CD4-positive, alpha-beta T cell treated with Interleukin-4 for 1 hour (primary cell): ENCODE measurements at regions not wholly inside any gene's neighbourhood (a gene's known extent, or its start where the extent isn't known, plus 50 kb on each side); places are given as distances from the start of the nearest gene placed in this dataset.
"Not testable (repeated sequence)": the region's sequence is repeated elsewhere in the genome, so short reads cannot be mapped to it uniquely, and the experiment has no call there.

Experiments used
- DNase-seq, 2 donors: peaks; one replicate each; pipeline ENCODE4 v3.0.0-alpha.2; 2020 to 2022

DNA sequence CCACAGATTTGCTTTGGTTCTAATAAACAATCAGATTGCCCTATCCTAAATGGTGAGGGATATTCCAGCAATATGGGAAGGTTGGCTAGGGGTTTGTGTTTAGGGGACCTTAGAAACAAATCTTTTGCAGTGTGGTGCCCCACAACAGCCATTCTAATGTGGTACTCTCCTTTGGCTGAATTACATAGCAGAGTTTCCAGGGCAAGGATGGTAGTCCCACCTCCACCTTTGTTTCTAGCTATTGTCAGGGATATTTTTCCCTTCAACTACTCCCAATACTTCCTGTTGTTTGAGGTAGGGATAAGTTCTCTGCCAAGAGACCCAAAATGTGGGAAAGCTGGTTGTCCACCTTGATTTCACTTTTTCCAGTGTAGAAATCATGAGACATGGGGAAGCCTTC lies 494.7 kb upstream of the CHORDC1 start:
- DNase-seq: no peak

DNA sequence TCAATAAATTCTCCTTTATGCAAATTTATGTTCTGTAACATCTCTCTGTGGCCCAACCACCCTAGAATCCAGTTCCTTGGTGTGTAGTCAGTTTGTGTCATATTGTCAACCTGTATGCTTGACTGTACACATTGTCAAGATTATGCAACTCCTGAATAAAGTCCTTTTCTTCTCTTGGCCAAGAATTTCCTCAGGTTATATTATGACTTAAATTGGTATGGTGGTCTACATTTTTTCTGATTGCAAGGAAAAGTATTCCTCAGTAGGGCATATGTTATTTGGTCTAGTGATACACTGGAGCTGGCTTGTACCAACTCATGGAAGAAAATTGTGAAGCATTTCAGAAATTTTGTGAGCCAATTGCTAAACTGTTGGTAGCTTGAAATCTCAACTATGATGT lies 482.8 kb upstream of the CHORDC1 start:
- DNase-seq: no peak

DNA sequence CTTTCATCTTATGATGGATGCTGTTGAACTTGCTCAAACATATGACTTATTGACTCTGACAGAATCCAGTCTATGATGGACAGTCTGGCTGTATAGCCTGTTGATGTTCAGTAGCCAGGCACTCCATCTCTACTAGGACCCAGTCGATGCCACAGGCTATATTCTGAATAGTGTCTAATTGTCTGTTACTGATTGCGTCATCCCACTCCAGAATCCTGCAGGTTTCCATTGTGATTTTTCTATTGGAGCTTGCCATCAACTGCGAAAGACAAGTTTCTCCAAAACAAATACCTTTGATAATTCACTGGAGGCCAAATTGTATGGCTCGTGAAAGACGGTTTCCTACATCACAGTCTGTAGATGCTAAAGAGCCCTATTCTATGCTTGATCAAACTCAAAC lies 481.7 kb upstream of the CHORDC1 start:
- DNase-seq: no peak

DNA sequence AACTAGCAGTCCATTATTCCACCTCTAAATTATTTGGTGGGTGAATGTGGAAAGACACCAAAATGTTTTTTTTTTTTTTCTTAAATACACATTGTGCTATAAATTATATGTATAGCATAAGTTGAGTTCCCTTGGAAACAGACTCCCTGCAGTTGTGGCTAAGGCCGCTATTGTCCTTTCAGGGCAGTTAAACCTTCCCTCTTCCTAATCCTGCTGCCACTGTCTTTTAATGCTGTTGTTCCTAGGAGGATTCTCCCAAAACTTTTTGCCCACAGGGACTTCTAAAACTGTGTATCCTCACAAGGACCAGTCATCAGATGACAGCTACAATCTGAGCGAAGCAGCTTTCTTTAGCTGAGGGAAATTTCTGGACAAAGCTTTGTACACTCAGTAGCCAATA lies 478.9 kb upstream of the CHORDC1 start:
- no peak for DNase-seq

DNA sequence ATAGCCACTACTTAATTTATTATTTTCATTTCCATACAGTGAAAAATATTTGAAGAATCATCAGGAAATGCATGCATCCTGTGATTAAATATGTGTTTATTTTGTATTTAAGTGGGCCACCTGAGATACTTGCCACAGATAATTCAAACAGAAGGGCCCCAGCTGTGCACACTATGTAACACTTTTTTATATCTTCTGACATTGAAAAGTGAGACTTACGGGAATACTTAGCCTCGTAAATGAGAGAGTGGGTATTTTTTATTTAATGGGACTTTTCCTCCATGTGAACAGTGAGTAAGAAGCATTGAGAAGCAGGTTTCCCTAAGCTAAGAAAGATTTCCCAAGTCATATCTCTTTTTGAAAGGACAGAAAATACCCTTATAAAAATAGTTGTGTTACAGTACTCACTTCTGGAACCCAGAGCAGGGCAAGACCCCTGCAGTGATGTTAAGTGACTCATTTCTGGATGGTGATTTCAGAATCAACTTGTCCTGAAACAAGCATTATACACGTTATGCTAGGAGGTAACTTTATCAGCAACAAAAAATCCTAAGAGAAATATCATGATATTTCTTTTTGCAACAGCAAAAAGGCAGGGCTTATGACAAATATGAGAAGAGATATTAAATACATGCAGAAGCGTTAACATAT lies 478.1 kb upstream of the CHORDC1 start:
- no peak for DNase-seq

DNA sequence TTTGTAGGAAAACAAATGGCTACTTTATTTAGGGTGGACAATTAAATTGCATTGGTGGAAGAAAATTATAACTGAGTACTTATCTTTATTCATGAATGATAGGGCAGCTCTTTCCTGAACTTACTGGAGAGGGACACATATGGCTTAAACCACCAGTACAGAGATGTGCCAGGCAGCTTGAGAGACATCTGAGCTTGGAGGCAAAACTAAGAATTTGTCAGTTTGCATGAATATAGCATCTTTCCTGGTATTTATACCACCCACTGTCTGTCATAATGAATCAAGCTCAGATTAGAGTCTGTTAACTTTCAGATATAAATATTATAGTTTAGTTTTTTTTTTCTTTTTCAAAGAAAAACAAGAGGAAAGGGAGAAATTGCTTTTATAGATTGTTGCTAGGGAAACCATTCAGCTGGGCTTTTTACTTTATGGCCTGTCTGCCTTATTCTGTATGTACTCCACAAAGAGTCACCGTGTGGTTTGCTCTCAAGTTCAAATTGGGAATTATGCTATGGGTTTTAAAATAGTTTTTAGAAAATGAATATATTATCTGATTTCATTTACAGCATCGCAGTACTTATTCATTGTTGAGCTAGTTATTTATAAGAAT lies 477.0 kb upstream of the CHORDC1 start:
- DNase-seq: no peak

DNA sequence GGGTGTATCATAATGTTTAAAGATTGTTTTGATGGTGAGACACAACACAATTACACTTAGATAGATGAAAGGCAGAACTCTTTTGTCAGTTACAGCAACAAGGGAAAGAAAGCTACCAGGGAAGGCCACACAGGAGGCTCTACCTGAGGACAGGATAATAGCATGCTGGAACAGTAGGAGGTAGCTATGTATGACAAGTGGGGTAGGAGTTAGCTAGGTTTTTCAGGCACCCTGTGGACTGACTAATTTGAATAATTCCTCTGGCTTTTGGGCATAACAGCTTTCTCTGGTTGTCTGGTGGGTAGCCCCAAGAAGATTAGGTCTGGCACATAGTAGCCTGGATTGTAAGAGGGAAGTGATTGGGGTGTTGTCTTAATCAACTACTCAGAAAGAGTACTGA lies 475.4 kb upstream of the CHORDC1 start:
- no peak for DNase-seq

DNA sequence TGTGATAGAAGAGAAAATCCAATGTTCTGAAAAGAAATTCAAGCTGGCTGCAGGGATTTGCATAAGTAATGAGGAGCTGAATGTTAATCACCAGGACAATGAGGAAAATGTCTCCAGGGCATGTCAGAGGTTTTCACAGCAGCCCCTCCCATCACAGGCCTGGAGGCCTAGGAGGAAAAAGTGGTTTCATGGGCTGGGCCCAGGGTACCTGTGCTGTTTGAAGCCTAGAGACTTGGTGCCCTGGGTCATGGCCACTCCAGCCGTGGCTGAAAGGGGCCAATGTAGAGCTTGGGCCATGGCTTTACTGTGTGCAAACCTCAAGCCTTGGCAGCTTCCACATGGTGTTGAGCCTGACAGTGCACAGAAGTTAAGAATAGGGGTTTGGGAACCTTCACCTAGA lies 452.6 kb upstream of the CHORDC1 start:
- DNase-seq: not testable (repeated sequence)

DNA sequence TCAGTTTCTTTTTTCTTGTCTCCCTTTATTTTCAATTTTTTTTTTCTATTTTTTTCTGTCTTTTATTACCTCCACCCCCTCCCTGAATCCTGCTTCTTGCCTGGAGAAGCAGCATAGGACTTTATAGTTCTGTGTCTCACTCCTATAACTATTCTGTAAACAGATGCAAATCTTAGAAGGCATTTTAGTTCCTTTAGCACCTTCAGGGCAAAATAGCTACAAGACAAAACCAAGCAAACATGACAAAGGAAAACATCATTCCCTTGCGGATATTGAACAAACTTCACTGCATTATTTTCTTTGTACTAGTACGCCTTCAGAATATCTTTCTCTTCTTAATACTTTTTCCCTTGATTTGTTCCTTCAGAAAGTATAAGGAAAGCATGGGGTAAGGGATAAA lies 446.2 kb upstream of the CHORDC1 start:
- no peak for DNase-seq

DNA sequence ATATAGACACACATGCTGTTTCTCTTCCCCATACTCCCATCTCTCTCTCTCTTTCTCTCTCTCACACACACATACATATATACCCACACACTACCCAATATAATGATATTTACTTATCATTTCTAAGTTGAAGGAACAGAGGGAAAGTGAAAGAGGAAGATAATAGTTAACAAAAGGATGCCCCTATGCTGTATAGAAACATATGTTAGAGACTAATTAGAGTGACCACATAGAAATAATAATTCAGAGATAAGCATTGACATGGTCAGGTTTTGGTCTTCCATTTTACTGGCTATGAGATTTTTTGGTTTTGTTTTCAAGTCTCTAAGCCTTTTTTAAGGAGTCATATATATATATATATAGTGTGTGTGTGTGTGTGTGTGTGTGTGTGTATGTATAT lies 445.7 kb upstream of the CHORDC1 start:
- no peak for DNase-seq

DNA sequence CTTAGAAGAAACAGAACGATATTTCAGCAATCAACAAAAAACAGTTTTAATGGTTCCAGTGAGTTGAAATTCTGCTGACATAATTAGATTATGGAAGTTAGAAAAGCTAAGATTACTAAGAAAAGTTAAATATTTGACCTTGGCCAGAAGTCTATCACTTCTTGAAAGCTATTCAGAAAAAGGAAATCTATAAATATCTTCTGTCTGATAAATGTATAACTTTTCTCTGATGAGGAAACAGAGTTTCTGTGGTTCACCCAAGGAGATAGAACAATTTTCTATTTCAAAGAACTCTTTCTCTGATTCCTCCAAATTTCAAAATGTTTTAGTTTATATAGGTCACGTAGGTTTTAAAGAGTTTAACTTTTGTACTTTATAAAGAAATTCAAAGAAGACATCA lies 438.4 kb upstream of the CHORDC1 start:
- no peak for DNase-seq

DNA sequence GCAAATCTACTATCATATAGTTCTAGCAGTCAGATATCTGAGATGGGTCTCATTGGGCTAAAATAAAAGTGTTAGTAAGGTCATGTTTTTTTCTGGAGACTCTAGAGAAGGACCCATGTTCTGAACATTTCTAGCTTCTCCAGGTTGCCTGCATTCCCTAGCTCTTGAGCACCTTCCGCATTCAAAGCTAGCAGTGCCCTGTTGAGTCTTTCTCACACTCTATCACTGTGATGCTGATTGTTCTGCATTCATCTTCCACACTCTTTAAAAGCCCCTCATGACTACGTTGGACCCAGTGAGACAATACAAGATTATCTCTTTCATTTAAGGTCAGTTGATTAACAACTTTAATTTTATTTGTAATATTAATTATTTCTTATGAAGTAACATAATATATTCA lies 433.3 kb upstream of the CHORDC1 start:
- DNase-seq: no peak

DNA sequence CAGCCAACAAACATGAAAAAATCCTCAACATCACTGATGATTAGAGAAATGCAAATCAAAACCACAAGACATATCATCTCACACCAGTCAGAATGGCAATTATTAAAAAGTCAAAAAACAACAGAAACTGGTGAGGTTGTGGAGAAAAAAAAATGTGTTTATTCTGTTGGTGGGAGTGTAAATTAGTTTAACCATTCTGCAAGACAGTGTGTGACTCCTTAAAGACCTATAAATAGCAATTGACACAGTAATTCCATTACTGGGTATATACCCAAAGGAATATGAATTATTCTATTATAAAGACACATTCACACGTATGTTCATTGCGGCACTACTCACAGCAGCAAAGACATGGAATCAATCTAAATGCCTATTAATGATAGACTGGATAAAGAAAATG lies 427.3 kb upstream of the CHORDC1 start:
- no peak for DNase-seq

DNA sequence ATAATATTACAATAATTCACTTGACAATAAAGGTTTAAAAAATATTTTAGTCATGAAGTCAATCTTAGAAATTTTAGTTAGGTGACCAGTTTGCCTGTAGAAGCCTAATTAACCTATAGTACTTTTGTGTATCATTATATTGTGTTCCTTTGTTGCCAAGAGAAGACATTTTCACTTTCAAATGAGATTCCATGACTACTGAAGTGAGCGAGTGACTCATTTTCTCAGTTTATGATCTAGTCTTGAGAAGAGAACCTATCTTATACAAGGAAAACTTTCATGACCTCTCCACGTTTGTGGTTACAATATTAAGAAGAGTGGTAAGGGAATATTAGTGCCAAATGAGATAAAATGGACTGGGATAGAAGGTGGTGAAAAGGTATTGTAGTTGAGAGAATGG lies 423.9 kb upstream of the CHORDC1 start:
- DNase-seq: no peak

DNA sequence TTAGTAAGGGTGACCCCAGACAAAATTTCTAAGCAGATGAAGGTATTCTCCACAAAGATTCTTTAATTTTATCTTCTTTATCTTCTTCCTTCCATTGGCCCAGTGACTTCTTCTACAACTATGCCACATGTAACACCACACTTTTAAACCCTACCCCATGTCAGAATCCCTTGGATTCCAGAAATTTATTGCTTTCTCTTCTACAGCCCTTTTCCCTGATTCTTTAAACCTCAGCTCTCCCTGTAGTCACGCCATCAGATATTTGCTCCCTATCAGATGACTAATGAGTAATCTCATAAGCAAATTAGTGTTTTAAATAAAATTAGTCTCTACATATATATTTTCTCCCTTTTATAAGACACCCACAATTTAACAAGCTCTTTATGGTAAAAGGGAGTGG lies 423.4 kb upstream of the CHORDC1 start:
- no peak for DNase-seq

DNA sequence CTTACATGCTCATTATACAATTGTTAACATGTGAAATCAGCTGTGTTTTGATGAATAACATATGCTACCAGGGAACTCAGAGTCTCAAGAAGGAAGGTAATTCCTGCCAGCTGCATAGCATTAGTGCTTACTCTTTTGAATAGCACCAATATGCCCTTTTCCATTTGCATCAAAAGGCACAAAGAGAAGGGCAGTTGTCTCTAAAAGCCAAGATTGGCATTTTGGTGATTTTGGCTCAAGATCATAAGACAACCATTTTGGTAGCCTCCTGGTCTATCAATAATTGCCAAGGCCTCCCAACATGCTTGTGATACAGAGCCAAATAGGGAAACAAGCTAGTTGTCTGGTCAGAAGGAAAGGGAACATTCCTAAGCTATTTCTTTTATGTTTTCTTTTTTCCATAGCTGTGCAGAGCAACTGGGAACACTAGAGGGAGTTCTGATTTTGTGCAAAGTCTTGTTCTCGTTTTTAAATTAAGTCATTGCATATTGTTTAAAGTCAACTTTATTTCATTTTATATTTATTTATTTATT lies 416.7 kb upstream of the CHORDC1 start:
- no peak for DNase-seq

DNA sequence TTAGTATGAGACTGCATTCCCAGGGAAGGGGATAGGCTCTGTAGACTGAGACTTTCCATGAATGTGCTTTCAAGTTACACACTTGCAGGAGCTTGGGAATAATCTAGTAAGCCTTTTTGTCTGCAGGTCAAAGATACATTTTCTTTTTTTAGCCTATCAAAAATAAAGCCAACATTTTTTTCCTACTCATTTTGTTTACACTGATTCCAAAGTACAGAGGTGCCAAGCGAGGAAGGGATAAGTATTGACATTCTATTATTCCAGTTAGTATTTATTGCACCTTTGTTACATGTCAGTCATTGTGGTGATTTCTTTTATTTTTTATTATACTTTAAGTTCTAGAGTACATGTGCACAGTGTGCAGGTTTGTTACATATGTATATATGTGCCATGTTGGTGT lies 413.0 kb upstream of the CHORDC1 start:
- DNase-seq: no peak

DNA sequence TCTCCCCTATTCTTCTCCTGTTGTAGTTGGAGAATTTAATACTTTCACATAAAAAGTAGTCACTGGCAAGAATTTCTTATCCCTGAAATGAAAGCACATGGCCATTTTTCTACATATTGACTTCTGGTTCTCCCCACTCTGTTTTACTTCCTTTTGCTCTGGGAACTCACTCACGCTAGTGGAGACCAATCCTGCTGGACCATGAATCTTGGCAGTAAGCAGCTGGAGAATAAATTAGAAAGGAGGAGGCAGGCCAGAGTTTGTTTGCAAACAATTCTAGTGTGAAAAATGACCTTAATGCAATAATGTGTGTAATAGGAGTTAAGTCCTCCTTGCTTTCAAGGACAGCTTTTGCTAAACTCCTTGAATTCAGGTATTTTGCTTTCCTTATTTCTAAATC lies 412.3 kb upstream of the CHORDC1 start:
- DNase-seq: no peak

DNA sequence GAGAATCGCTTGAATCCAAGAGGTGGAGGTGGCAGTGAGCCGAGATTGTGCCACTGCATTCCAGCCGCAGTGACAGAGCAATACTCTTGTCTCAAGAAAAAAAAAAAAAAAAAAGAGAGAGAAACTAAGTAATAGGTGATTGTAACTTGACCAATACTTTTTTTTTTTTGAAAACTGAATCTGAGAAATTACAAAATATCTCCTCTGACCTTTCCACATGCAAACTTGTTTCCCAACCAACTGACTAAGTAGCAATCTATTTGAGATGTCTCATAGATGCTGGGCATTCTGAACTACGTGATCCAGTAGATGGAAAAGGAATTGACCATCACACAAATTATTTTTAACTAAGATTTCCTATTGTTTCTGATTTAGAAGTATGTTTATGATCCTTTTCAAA lies 407.3 kb upstream of the CHORDC1 start:
- DNase-seq: no peak

DNA sequence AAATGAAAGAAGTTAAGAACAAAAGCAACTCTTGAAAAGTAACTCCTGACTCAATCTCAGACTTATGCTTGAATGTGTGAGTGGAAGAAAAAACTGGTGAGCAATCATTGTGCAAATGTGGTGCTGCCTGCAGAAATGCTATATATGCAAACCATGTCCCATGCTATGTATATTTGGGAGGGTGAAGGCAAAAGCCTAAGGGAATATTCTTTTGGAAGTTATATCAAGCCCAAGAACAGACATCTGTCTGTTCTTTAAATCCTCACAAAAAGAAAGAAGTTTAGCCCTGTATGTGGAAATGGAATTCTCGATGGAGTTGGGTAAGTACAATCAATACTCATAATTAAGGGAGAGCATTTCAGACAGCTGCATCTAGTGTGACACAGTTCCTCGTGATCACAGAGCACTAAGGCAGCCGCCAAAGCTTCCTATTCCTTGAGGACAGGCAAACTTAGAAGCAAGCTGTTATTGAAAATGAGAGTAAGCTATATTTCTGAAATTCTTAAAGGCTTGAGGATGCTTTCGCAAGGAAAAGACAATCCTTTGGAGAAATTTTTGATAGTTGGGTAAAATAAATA lies 406.5 kb upstream of the CHORDC1 start:
- DNase-seq: no peak

DNA sequence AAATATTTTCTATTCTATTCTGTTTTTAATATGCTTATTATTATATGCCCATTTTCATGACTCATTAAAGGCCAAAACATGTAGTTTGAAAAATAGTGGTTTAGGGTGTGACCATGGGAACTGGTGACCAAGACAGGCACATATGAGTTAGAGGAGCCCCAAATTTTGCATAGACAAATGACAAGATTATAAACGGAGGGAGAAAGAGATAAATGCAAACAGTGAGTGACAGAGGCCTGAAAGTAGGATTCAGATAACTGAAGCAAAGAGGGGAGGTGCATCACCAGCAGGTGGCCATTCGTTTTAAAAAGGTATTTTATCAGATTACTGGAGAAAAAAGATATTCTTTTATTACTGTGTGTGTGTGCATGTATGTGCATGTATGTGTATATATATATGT lies 391.5 kb upstream of the CHORDC1 start:
- no peak for DNase-seq

DNA sequence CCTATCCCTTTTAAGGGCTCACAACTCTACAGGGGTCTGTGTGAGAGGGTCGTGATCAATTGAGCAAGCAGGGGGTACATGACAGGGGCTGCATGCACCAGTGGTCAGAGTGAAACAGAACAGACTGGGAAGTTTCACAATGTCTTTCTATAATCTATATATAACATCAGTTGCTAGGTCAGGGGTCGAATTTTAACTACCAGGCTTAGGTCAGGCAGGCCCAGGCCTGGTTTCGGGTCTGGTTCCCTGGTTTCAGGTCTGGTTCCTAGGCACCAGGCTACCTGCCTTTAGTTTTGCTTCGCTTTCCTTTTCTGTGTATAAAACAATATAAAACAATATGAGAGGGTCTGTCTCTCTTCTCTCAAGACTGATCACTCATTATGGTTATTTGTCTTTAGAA lies 390.2 kb upstream of the CHORDC1 start:
- not testable (repeated sequence) for DNase-seq

DNA sequence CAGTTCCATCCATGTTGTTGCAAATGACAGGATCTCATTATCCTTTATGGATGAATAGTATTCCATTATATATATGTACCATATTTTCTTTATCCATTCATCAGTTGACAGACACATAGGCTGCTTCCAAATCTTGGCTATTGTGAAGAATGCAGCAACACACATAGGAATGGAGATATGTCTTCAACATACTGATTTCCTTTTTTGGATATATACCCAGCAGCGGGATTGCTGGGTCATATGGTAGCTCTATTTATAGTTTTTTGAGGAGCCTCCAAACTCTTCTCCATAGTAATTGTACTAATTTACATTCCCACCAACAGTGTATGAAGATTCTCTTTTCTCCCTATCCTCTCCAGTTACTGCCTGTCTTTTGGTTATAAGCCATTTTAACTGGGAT lies 383.9 kb upstream of the CHORDC1 start:
- DNase-seq: no peak

DNA sequence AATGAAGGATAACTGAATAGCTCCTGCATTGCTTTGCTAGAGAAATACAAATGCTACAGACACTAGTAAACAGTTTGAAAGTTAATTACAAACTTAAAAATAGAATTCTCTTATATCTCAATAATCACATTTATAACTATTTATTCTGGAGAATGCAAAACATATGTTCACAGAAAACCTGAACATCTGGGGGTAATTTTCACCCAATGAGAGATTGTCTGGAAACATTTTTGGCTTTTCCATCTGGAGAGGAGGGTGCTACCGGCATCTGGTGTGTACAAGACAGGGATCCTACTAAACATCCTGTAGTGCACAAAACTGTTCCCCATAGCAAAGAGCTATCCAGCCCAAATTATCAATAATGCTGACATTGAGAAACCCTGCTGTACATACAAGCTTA lies 378.4 kb upstream of the CHORDC1 start:
- no peak for DNase-seq

DNA sequence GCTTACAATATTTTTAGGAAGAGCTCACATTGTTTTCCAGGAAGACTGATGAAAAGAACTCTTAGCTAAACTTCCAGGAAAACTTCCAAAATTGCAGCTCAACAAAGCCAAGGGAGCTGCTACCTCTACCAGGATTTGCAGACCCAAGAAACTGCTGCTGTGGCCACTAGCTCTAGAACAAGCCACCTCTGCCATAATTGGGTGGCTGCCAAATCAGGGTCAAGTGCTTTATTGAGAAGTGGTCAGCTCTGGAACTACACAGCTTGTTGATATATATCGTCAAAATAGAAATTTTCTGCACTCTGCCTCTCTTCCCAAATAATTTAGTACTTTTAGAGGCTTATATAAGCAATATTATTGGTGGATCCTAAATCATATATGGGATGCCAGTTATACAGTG lies 371.8 kb upstream of the CHORDC1 start:
- no peak for DNase-seq
